Nephron (organoid): ENCODE measurements at regions not wholly inside any gene's neighbourhood (a gene's known extent, or its start where the extent isn't known, plus 50 kb on each side); places are given as distances from the start of the nearest gene placed in this dataset.

Source experiments
- H3K27ac Mint-ChIP-seq, 3 experiments: 2 replicates each; pipeline ENCODE4 v1.8.0; 2020; ENCODE audit warnings: mixed read lengths in 3 of 3, mild to moderate bottlenecking in 2 of 3, moderate library complexity in 1 of 3
- H3K27me3 Mint-ChIP-seq: 2 replicates; pipeline ENCODE4 v1.8.0; 2021; ENCODE audit warnings: low read depth, mild to moderate bottlenecking, moderate library complexity, mixed read lengths
- H3K36me3 Mint-ChIP-seq: 2 replicates; pipeline ENCODE4 v1.8.0; 2020; ENCODE audit warnings: low read depth, mixed read lengths
- H3K4me1 Mint-ChIP-seq: 2 replicates; pipeline ENCODE4 v1.8.0; 2020; ENCODE audit warnings: mixed read lengths
- H3K4me3 Mint-ChIP-seq, 3 experiments: 2 replicates each; pipeline ENCODE4 v1.8.0; 2020; ENCODE audit warnings: mild to moderate bottlenecking in 3 of 3, mixed read lengths in 3 of 3, moderate library complexity in 2 of 3
- H3K9me3 Mint-ChIP-seq: 2 replicates; pipeline ENCODE4 v1.8.0; 2020; ENCODE audit warnings: mixed read lengths
- TF ChIP-seq, protein P1 (sequence below), 3 experiments: fragments of 200-600 bp; sonication (generic); IDR thresholded peaks; one replicate each; pipeline ENCODE4 v1.5.0; 2021; ENCODE audit warnings: antibody characterized with exemption in 3 of 3; ENCODE audit not compliant: unreplicated experiment in 3 of 3

DNA sequence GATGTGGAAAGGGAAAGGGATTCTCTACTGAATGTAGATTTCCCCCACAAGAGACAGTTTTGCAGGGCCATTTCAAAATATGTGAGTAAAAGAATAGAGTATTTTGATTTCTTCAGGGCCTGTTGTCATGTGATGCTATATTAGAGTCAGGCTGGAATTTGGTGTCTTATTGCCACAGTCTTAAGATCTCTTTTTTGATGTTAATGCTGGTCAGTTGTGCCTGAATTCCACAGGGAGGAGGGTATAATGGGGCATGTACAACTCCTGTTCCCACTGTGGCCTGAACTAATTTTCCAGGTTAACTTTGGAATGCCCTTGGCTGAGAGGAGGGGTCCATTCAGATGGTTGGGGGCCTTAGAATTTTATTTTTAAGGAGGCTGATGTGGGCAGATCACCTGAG lies 111.0 kb upstream of the MAX start:
- TF ChIP-seq, protein P1, sequence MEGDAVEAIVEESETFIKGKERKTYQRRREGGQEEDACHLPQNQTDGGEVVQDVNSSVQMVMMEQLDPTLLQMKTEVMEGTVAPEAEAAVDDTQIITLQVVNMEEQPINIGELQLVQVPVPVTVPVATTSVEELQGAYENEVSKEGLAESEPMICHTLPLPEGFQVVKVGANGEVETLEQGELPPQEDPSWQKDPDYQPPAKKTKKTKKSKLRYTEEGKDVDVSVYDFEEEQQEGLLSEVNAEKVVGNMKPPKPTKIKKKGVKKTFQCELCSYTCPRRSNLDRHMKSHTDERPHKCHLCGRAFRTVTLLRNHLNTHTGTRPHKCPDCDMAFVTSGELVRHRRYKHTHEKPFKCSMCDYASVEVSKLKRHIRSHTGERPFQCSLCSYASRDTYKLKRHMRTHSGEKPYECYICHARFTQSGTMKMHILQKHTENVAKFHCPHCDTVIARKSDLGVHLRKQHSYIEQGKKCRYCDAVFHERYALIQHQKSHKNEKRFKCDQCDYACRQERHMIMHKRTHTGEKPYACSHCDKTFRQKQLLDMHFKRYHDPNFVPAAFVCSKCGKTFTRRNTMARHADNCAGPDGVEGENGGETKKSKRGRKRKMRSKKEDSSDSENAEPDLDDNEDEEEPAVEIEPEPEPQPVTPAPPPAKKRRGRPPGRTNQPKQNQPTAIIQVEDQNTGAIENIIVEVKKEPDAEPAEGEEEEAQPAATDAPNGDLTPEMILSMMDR (IDR thresholded peaks at IDR 0.05; ENCODE audit: unreplicated experiment in 3 of 3), result no peak
- Mint-ChIP-seq H3K27me3 (peaks cover 4% of the 10 kb centered on the region), H3K9me3 (no peaks in the 10 kb centered on the region), H3K4me3 (no peak overlapping the region), H3K27ac (no peak overlapping the region), H3K36me3 (no peaks in the 10 kb centered on the region), H3K4me1 (peaks cover 29% of the 10 kb centered on the region)

DNA sequence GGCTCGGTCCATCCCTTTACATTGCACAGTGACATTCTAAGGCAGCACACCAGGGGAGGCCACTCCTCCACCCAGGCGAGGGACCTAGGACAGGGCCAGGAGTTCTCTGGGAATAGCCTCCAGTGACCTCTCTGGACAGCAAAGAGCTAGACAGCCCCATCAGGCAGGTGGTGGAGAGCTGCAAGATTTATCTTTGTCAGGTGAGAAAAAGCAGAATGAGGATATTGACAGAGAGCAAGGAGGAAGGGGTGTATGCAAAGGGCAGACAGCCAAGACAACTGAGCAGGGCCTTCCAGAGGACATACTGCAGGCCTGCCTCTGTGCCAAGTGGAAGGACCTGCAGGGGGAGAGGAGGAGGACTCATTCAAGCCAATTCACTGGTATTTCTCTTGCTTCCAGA lies 112.4 kb upstream of the MAX start:
- peaks cover 29% of the 10 kb centered on the region for H3K4me1 Mint-ChIP-seq
- no peak overlapping the region for H3K4me3 Mint-ChIP-seq
- H3K36me3 Mint-ChIP-seq, result no peaks in the 10 kb centered on the region
- peaks cover 4% of the 10 kb centered on the region for H3K27me3 Mint-ChIP-seq
- H3K27ac Mint-ChIP-seq, result no peak overlapping the region
- TF ChIP-seq, protein P1 (IDR thresholded peaks at IDR 0.05; ENCODE audit: unreplicated experiment in 3 of 3), result no peak
- H3K9me3 Mint-ChIP-seq, result no peaks in the 10 kb centered on the region

DNA sequence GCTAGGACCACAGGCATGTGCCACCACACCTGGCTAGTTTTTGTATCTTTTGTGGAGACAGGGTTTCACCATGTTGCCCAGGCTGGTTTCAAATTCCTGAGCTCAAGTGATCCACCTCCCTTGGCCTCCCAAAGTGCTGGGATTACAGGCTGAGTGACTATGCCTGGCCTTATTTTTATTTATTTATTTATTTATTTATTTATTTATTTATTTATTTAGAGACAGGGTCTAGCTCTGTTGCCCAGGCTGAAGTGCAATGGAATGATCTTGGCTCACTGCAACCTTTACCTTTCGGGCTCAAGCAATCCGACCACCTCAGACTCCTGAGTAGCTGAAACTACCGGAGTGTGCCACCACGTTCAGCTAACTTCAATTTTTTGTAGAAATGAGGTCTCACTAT lies 117.0 kb upstream of the MAX start:
- Mint-ChIP-seq H3K4me3 (no peak overlapping the region), H3K9me3 (no peaks in the 10 kb centered on the region), H3K27ac (no peak overlapping the region), H3K36me3 (no peaks in the 10 kb centered on the region), H3K4me1 (peaks cover 9% of the 10 kb centered on the region), H3K27me3 (peaks cover 4% of the 10 kb centered on the region)
- TF ChIP-seq, protein P1 (IDR thresholded peaks at IDR 0.05; ENCODE audit: unreplicated experiment in 3 of 3), result no peak

DNA sequence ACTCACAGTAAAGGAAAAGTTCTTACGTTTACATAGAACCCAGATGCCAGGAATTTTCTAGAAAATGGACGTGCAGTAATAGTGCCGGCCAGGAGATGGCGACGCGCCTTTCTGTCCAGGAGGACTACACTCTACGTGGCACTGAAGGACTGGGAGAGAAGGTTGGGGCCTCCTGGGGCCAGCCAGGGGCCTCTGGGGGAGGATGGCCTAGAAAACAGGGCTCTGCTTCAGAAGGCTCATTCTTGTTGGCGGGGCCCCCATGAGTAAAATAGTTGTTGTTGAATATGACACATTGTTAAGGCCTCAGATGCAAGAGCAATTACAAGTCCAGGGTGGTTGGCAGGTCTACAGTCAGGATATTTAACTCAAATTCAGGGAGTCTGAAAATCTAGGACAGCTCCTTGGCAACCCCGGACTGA lies 120.1 kb upstream of the MAX start:
- Mint-ChIP-seq H3K9me3 (no peaks in the 10 kb centered on the region), H3K27me3 (no peaks in the 10 kb centered on the region), H3K36me3 (no peaks in the 10 kb centered on the region), H3K4me1 (peaks cover 4% of the 10 kb centered on the region), H3K27ac (peak overlapping the region in 1 of 3 experiments; percentile 45), H3K4me3 (no peak overlapping the region)
- TF ChIP-seq, protein P1 (IDR thresholded peaks at IDR 0.05; ENCODE audit: unreplicated experiment in 3 of 3), result peak; percentile 55 to 61 (median 58)

DNA sequence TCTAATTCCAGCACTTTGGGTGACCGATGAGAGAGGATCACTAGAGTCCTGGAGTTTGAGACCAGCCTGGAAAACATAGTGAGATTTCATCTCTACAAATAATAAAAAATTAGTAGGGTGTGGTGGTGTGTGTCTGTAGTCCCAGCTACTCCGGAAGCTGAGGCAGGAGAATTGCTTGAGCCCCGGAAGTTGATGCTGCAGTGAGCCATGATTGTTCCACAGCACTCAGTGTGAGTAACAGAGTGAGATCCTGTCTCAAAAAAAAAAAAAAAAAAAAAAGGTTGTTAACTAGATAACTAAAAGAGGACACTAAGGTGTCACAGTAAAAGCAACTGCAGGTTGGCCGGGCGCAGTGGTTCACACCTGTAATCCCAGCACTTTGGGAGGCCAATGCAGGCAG lies 121.3 kb upstream of the MAX start:
- no peak overlapping the region for H3K27ac Mint-ChIP-seq
- H3K4me3 Mint-ChIP-seq, result no peak overlapping the region
- no peaks in the 10 kb centered on the region for H3K36me3 Mint-ChIP-seq
- TF ChIP-seq, protein P1 (IDR thresholded peaks at IDR 0.05; ENCODE audit: unreplicated experiment in 3 of 3), result no peak
- H3K4me1 Mint-ChIP-seq, result peaks cover 6% of the 10 kb centered on the region
- no peaks in the 10 kb centered on the region for H3K27me3 Mint-ChIP-seq
- no peaks in the 10 kb centered on the region for H3K9me3 Mint-ChIP-seq

DNA sequence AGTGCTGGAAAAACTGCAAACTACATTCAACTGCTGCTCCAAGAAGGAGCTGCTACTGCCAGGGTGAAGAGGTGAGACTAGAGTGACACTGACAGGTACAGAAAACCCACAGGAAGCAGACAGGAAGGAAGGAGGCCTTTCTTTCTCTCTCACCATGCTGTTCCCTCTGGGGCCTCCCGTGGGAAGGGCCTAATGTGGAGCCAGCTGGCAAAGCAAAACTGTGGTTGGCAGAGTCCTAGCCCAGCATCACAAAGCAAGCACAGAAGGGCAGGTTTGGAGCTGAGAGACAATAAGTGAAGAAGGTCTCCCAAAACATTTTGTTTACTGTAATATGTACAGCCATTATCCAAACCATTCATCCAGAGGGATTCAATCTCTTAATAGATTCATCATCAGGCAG lies 122.5 kb upstream of the MAX start:
- no peak overlapping the region for H3K4me3 Mint-ChIP-seq
- TF ChIP-seq, protein P1 (IDR thresholded peaks at IDR 0.05; ENCODE audit: unreplicated experiment in 3 of 3), result no peak
- no peaks in the 10 kb centered on the region for H3K27me3 Mint-ChIP-seq
- no peaks in the 10 kb centered on the region for H3K36me3 Mint-ChIP-seq
- peak overlapping the region; percentile 31 to 47 (median 36) for H3K27ac Mint-ChIP-seq
- H3K9me3 Mint-ChIP-seq, result no peaks in the 10 kb centered on the region
- H3K4me1 Mint-ChIP-seq, result peaks cover 17% of the 10 kb centered on the region
